Upper lobe of left lung (tissue), 6 donors: ENCODE measurements at regions not wholly inside any gene's neighbourhood (a gene's known extent, or its start where the extent isn't known, plus 50 kb on each side); places are given as distances from the start of the nearest gene placed in this dataset.

Source experiments
- ATAC-seq, 2 donors: fragments of 200-7000 bp; cut with Tn5 transposase; one replicate each; pipeline ENCODE4 v1.9.1; 2022; ENCODE audit warnings: mild to moderate bottlenecking in 2 of 2, moderate library complexity in 2 of 2; ENCODE audit not compliant: low FRiP score in 2 of 2
- DNase-seq, 2 donors: peaks; one replicate each; pipeline ENCODE4 v3.0.0-alpha.2; 2019 to 2020
- H3K27ac ChIP-seq, 4 donors: fragments of 200-600 bp; sonication (generic); one replicate each; pipeline ENCODE4 v1.5.1; 2016 to 2019
- H3K27me3 ChIP-seq, 4 donors: fragments of 200-600 bp; sonication (generic); one replicate each; pipeline ENCODE4 v1.5.1; 2017 to 2019
- H3K36me3 ChIP-seq, 4 donors: fragments of 200-600 bp; sonication (generic); one replicate each; pipeline ENCODE4 v1.5.1; 2016 to 2019
- H3K4me1 ChIP-seq, 4 donors: fragments of 200-600 bp; sonication (generic); one replicate each; pipeline ENCODE4 v1.5.1; 2018 to 2019
- H3K4me3 ChIP-seq, 4 donors: fragments of 200-600 bp; sonication (generic); one replicate each; pipeline ENCODE4 v1.5.1; 2017 to 2019; ENCODE audit warnings: mild to moderate bottlenecking in 2 of 4, moderate library complexity in 1 of 4
- H3K9me3 ChIP-seq, 4 donors: fragments of 200-600 bp; sonication (generic); one replicate each; pipeline ENCODE4 v1.5.1; 2018 to 2019
- CTCF ChIP-seq, 6 experiments: fragments of 450-650 bp in 4 of 6; fragments of 200-600 bp in 2 of 6; sonication (generic) in 2 of 6; IDR thresholded peaks; one replicate each; pipeline ENCODE4 v1.5.1; 2016 to 2019; ENCODE audit warnings: antibody characterized with exemption in 6 of 6
- EP300 ChIP-seq, 4 donors: sonication (generic); formaldehyde crosslinking; IDR thresholded peaks; one replicate each; pipeline ENCODE4 v1.5.1; 2017; ENCODE audit warnings: antibody characterized with exemption in 4 of 4, control low read depth in 2 of 4
- POLR2A ChIP-seq, 4 donors: fragments of 450-650 bp; IDR thresholded peaks; one replicate each; pipeline ENCODE4 v1.5.1; 2016 to 2017; ENCODE audit warnings: antibody characterized with exemption in 4 of 4, mild to moderate bottlenecking in 2 of 4
- POLR2AphosphoS5 ChIP-seq, 2 donors: sonication (generic); formaldehyde crosslinking; IDR thresholded peaks; one replicate each; pipeline ENCODE4 v1.5.1; 2017; ENCODE audit warnings: antibody characterized with exemption in 2 of 2
- WGBS, 2 donors: methylation state at CpG; one replicate each; pipeline ENCODE4 v1.1.5; 2017 to 2018; 5-methylcytosine and 5-hydroxymethylcytosine counted together
- donor health status: DM: no; HTN: no; CAD: no; lungs with moderate emphysema.
- donor health status: DM: no; HTN: yes; CAD: no; lungs with severe emphysema.

GRCh38 chr13:104106705-104107393 is 1040.6 kb upstream of the SLC10A2 start:
- no peaks in the 10 kb centered on the region for H3K4me1 ChIP-seq
- no peak for TF ChIP-seq POLR2AphosphoS5 (IDR thresholded peaks at IDR 0.05)
- no peak for TF ChIP-seq CTCF (IDR thresholded peaks at IDR 0.05)
- no peak for TF ChIP-seq POLR2A (IDR thresholded peaks at IDR 0.05)
- no peak for TF ChIP-seq EP300 (IDR thresholded peaks at IDR 0.05)
- no peak for ATAC-seq
- WGBS, 2 donors, result 58 to 68% methylated on average over 9 of the region's 9 CpGs
- no peak for DNase-seq
- no peaks in the 10 kb centered on the region for H3K27me3 ChIP-seq
- peaks cover 0 to 7% (median 0%) of the 10 kb centered on the region in 4 donors for H3K9me3 ChIP-seq
- no peak overlapping the region for H3K27ac ChIP-seq
- no peak overlapping the region for H3K4me3 ChIP-seq
- no peaks in the 10 kb centered on the region for H3K36me3 ChIP-seq

- DNase-seq (no peak), ATAC-seq (no peak)
- Histone ChIP-seq H3K4me3 (no peak overlapping the region), H3K27ac (no peak overlapping the region), H3K4me1 (no peaks in the 10 kb centered on the region), H3K36me3 (no peaks in the 10 kb centered on the region), H3K27me3 (no peaks in the 10 kb centered on the region), H3K9me3 (peaks cover 0 to 7% (median 0%) of the 10 kb centered on the region in 4 donors)
- TF ChIP-seq POLR2A (IDR thresholded peaks at IDR 0.05) (no peak), EP300 (IDR thresholded peaks at IDR 0.05) (no peak), CTCF (IDR thresholded peaks at IDR 0.05) (no peak), POLR2AphosphoS5 (IDR thresholded peaks at IDR 0.05) (no peak)
- WGBS, 2 donors, result 61 to 65% methylated on average over 7 of the region's 7 CpGs
These were observed 1039.5 kb upstream of the SLC10A2 start for GRCh38 chr13:104105418-104106355.

- no peak for TF ChIP-seq CTCF (IDR thresholded peaks at IDR 0.05)
- no peak for TF ChIP-seq EP300 (IDR thresholded peaks at IDR 0.05)
- no peak overlapping the region for H3K27ac ChIP-seq
- no peak overlapping the region for H3K4me3 ChIP-seq
- H3K36me3 ChIP-seq, result no peaks in the 10 kb centered on the region
- DNase-seq (no peak), ATAC-seq (no peak)
- no peaks in the 10 kb centered on the region for H3K4me1 ChIP-seq
- H3K27me3 ChIP-seq, result no peaks in the 10 kb centered on the region
- H3K9me3 ChIP-seq, result no peaks in the 10 kb centered on the region
These were observed 1033.5 kb upstream of the SLC10A2 start for GRCh38 chr13:104099750-104100149.

GRCh38 chr13:104098421-104098820 is 1032.2 kb upstream of the SLC10A2 start:
- Histone ChIP-seq H3K4me1 (no peaks in the 10 kb centered on the region), H3K36me3 (no peaks in the 10 kb centered on the region), H3K27ac (no peak overlapping the region), H3K9me3 (no peaks in the 10 kb centered on the region), H3K27me3 (no peaks in the 10 kb centered on the region), H3K4me3 (no peak overlapping the region)
- ATAC-seq, result no peak
- WGBS, 2 donors, result 89 to 94% methylated on average over 4 of the region's 4 CpGs
- TF ChIP-seq POLR2A (IDR thresholded peaks at IDR 0.05), result no peak
- no peak for TF ChIP-seq CTCF (IDR thresholded peaks at IDR 0.05)
- DNase-seq, result no peak
